GM13976 (cell line): ENCODE measurements at regions not wholly inside any gene's neighbourhood (a gene's known extent, or its start where the extent isn't known, plus 50 kb on each side); places are given as distances from the start of the nearest gene placed in this dataset.

Source experiments
- DNase-seq: peaks from one replicate; pipeline ENCODE4 v3.0.0; 2012; ENCODE audit warnings: low spot score
- CTCF ChIP-seq: IDR thresholded peaks from 2 replicates; pipeline ENCODE4 v1.5.1; 2012; ENCODE audit warnings: borderline replicate concordance, mild to moderate bottlenecking; ENCODE audit not compliant: insufficient read depth; ENCODE audit errors: extremely low read depth, missing control alignments, control extremely low read depth
- in situ Hi-C: fragments of 300-500 bp; cut with MboI; formaldehyde crosslinking; loops from one replicate; pipeline ENCODE4 v1.12.0; 2022; ENCODE audit warnings: low sequenced_read_pairs, mixed read lengths, inconsistent platforms; ENCODE audit not compliant: unreplicated experiment

- no peak for DNase-seq
- in situ Hi-C loops, result no loop called here
- no peak for TF ChIP-seq CTCF
Observed at GRCh38 chr5:164741376-164741775, 1236.0 kb downstream of the MAT2B start.

GRCh38 chr5:164742025-164742424 lies 1236.6 kb downstream of the MAT2B start:
- TF ChIP-seq CTCF, result no peak
- in situ Hi-C loops, result no loop called here
- peak; percentile 6 for DNase-seq

GRCh38 chr5:164746723-164747122 lies 1241.3 kb downstream of the MAT2B start:
- TF ChIP-seq CTCF, result no peak
- in situ Hi-C loops, result no loop called here
- no peak for DNase-seq

- TF ChIP-seq CTCF, result no peak
- in situ Hi-C loops, result no loop called here
- DNase-seq, result no peak
Observed at GRCh38 chr5:164747371-164747770, 1242.0 kb downstream of the MAT2B start.

GRCh38 chr5:164748861-164749260 lies 1243.4 kb downstream of the MAT2B start:
- TF ChIP-seq CTCF, result no peak
- no peak for DNase-seq
- in situ Hi-C loops, result no loop called here

- no peak for TF ChIP-seq CTCF
- in situ Hi-C loops, result no loop called here
- DNase-seq, result no peak
Observed at GRCh38 chr5:164753434-164753833, 1248.0 kb downstream of the MAT2B start.

GRCh38 chr5:164763206-164763605 lies 1257.8 kb downstream of the MAT2B start:
- no peak for DNase-seq
- TF ChIP-seq CTCF, result no peak
- in situ Hi-C loops, result no loop called here
